MM.1S (cell line): ENCODE measurements at regions not wholly inside any gene's neighbourhood (a gene's known extent, or its start where the extent isn't known, plus 50 kb on each side); places are given as distances from the start of the nearest gene placed in this dataset.

Experiments
- DNase-seq: peaks from one replicate; pipeline ENCODE4 v3.0.0-alpha.2; 2015
- H2AFZ ChIP-seq: fragments of 300-600 bp; sonication (generic); 2 replicates; pipeline ENCODE4 v1.6.0; 2016; ENCODE audit warnings: antibody characterized with exemption, low read length
- H3F3A ChIP-seq: fragments of 300-600 bp; sonication (generic); 2 replicates; pipeline ENCODE4 v1.6.1; 2016; ENCODE audit warnings: mild to moderate bottlenecking, antibody characterized with exemption, low read length, moderate library complexity, mixed read lengths; ENCODE audit not compliant: insufficient read depth
- H3K27ac ChIP-seq: fragments of 300-600 bp; sonication (generic); 2 replicates; pipeline ENCODE4 v1.5.1; 2016; ENCODE audit warnings: mild to moderate bottlenecking, low read length
- H3K27me3 ChIP-seq: fragments of 300-600 bp; sonication (generic); replicated peaks from 2 replicates; pipeline ENCODE4 v1.6.0; 2016; ENCODE audit warnings: low read length; ENCODE audit not compliant: insufficient read depth
- H3K36me3 ChIP-seq: fragments of 300-600 bp; sonication (generic); replicated peaks from 2 replicates; pipeline ENCODE4 v1.6.1; 2016; ENCODE audit warnings: mild to moderate bottlenecking, low read length, mixed read lengths; ENCODE audit not compliant: insufficient read depth
- H3K4me1 ChIP-seq: fragments of 300-600 bp; sonication (generic); 2 replicates; pipeline ENCODE4 v1.6.1; 2016; ENCODE audit warnings: low read length, mixed read lengths
- H3K4me2 ChIP-seq: fragments of 300-600 bp; sonication (generic); 2 replicates; pipeline ENCODE4 v1.6.0; 2016; ENCODE audit warnings: low read depth, low read length
- H3K4me3 ChIP-seq: fragments of 300-600 bp; sonication (generic); 2 replicates; pipeline ENCODE4 v1.5.1; 2016; ENCODE audit warnings: low read length, mixed read lengths
- H3K79me2 ChIP-seq: fragments of 300-600 bp; sonication (generic); 2 replicates; pipeline ENCODE4 v1.6.1; 2016; ENCODE audit warnings: mixed run types, low read length, mixed read lengths
- H3K9ac ChIP-seq: fragments of 300-600 bp; sonication (generic); 2 replicates; pipeline ENCODE4 v1.6.1; 2016; ENCODE audit warnings: low read length, mixed read lengths
- H3K9me2 ChIP-seq: fragments of 300-600 bp; sonication (generic); replicated peaks from 2 replicates; pipeline ENCODE4 v1.6.1; 2016; ENCODE audit warnings: mild to moderate bottlenecking, low read length, mixed read lengths; ENCODE audit not compliant: insufficient read depth
- H3K9me3 ChIP-seq: fragments of 300-600 bp; sonication (generic); replicated peaks from 2 replicates; pipeline ENCODE4 v1.6.1; 2016; ENCODE audit warnings: mild to moderate bottlenecking, low read length, mixed read lengths; ENCODE audit not compliant: insufficient read depth
- H4K20me1 ChIP-seq: fragments of 300-600 bp; sonication (generic); 2 replicates; pipeline ENCODE4 v1.6.1; 2016; ENCODE audit warnings: mild to moderate bottlenecking, low read length, moderate library complexity, mixed read lengths; ENCODE audit not compliant: insufficient read depth
- EZH2 ChIP-seq: fragments of 300-600 bp; sonication (generic); optimal IDR thresholded peaks from 2 replicates; pipeline ENCODE3; 2017; ENCODE audit warnings: low read depth, mild to moderate bottlenecking, antibody characterized with exemption, low read length, mixed read lengths
- EZH2phosphoT487 ChIP-seq: fragments of 300-600 bp; sonication (generic); IDR thresholded peaks from 2 replicates; pipeline ENCODE4 v1.6.1; 2018; ENCODE audit warnings: antibody characterized with exemption, low read length
- TF ChIP-seq, protein P1 (sequence below): fragments of 300-600 bp; sonication (generic); IDR thresholded peaks from 2 replicates; pipeline ENCODE4 v1.5.1; 2016; ENCODE audit warnings: antibody characterized with exemption, low read length, mixed read lengths

DNA sequence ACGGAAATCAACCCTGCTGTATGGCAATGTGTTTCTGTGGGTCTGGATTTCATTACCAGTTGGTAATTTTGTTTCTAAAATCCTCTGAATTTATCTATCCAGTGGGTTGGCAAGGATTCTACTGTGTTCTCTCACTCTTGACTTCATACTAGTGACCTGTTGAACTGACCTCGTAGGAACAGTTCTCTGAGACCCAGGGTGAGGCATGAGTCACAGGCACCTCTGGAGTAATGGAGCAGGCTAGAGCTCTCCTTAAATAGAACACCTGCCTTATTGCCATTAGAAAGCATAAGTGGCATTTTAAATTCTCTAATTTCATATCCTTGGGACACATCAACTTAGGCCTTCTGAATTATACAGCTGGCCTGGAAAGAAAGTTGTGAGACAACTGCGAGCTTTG is 258.3 kb upstream of the NAV3 start:
- DNase-seq: no peak
- no peaks in the 10 kb centered on the region for H4K20me1 ChIP-seq
- H3F3A ChIP-seq: no peaks in the 10 kb centered on the region
- no peak overlapping the region for H3K27ac ChIP-seq
- no peaks in the 10 kb centered on the region for H3K4me1 ChIP-seq
- H3K9me2 ChIP-seq: no peaks in the 10 kb centered on the region
- TF ChIP-seq EZH2phosphoT487 (no peak), EZH2 (no peak)
- TF ChIP-seq, protein P1, sequence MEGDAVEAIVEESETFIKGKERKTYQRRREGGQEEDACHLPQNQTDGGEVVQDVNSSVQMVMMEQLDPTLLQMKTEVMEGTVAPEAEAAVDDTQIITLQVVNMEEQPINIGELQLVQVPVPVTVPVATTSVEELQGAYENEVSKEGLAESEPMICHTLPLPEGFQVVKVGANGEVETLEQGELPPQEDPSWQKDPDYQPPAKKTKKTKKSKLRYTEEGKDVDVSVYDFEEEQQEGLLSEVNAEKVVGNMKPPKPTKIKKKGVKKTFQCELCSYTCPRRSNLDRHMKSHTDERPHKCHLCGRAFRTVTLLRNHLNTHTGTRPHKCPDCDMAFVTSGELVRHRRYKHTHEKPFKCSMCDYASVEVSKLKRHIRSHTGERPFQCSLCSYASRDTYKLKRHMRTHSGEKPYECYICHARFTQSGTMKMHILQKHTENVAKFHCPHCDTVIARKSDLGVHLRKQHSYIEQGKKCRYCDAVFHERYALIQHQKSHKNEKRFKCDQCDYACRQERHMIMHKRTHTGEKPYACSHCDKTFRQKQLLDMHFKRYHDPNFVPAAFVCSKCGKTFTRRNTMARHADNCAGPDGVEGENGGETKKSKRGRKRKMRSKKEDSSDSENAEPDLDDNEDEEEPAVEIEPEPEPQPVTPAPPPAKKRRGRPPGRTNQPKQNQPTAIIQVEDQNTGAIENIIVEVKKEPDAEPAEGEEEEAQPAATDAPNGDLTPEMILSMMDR: no peak
- no peaks in the 10 kb centered on the region for H3K79me2 ChIP-seq
- H3K9ac ChIP-seq: no peak overlapping the region
- no peaks in the 10 kb centered on the region for H3K9me3 ChIP-seq
- no peaks in the 10 kb centered on the region for H3K36me3 ChIP-seq
- no peak overlapping the region for H3K4me3 ChIP-seq
- H2AFZ ChIP-seq: no peak overlapping the region
- H3K27me3 ChIP-seq: no peaks in the 10 kb centered on the region
- H3K4me2 ChIP-seq: no peak overlapping the region

DNA sequence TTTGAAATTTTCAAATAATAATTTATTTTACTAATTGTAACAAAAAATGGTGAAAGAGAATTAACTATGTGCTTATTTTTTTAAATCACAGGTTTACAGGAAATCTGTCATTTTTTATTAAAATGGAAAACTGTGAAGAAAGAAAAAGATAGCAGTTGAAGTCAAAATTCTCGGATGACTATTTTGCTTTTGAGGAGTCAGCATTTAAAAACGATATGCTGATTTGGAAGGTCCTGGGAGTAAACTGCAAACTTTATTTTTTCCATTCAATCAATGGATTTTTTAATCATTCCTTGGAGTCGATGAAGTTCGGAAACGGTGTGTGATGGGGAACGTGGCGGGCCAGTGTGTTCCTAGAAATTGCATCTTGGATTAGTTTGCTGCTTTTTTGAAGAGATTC is 258.9 kb upstream of the NAV3 start:
- Histone ChIP-seq H3K9ac (no peak overlapping the region), H3K4me1 (no peaks in the 10 kb centered on the region), H3K4me2 (no peak overlapping the region), H3K4me3 (no peak overlapping the region), H3K27me3 (no peaks in the 10 kb centered on the region), H4K20me1 (no peaks in the 10 kb centered on the region), H3K9me2 (no peaks in the 10 kb centered on the region), H2AFZ (no peak overlapping the region), H3K79me2 (no peaks in the 10 kb centered on the region), H3K9me3 (no peaks in the 10 kb centered on the region), H3K36me3 (no peaks in the 10 kb centered on the region), H3F3A (no peaks in the 10 kb centered on the region), H3K27ac (no peak overlapping the region)
- DNase-seq: no peak
- no peak for TF ChIP-seq EZH2phosphoT487
- TF ChIP-seq, protein P1: no peak
- TF ChIP-seq EZH2: no peak

DNA sequence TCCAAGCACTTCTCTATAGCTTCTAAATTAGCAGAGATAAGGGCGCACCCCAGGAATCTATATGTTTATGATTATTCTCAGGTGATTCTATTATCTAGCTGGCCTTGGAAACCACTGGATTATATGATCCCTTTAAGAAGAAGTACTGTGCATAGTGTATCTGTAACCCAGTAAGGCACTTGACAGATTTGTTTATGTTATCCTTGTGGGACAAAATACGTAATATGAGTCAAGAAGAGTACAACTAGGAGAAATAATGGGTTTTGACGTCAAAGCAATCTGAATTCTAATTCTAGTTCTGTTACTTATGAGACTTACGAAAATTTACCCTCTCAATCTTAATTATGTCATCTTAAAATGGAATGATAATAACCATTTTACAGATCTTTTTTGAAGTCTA is 259.6 kb upstream of the NAV3 start:
- no peaks in the 10 kb centered on the region for H4K20me1 ChIP-seq
- H3F3A ChIP-seq: no peaks in the 10 kb centered on the region
- H2AFZ ChIP-seq: no peak overlapping the region
- H3K27ac ChIP-seq: no peak overlapping the region
- H3K9me3 ChIP-seq: no peaks in the 10 kb centered on the region
- no peak overlapping the region for H3K4me2 ChIP-seq
- no peaks in the 10 kb centered on the region for H3K4me1 ChIP-seq
- TF ChIP-seq EZH2phosphoT487: no peak
- no peak for TF ChIP-seq EZH2
- TF ChIP-seq, protein P1: no peak
- DNase-seq: no peak
- no peak overlapping the region for H3K9ac ChIP-seq
- H3K9me2 ChIP-seq: no peaks in the 10 kb centered on the region
- H3K27me3 ChIP-seq: no peaks in the 10 kb centered on the region
- H3K79me2 ChIP-seq: no peaks in the 10 kb centered on the region
- H3K36me3 ChIP-seq: no peaks in the 10 kb centered on the region
- no peak overlapping the region for H3K4me3 ChIP-seq

DNA sequence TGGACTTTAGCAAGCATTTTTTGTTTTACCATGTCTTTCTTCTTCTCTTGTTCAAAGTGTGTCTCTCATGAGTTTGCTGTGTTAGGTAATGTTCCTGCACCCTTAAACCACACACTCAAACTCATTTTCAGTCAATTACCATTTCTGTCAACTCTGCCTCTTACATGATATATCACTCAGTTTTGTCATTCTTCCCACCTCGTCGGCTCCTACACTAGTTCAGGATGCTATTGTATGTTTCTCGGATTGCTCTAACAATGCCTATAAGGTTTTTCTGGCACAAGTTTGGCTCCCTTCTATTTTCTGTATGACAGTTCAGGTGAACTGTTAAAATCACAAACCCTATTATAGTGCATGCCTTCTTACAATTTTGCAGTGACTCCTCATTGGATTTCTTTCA is 260.8 kb upstream of the NAV3 start:
- Histone ChIP-seq H3K27me3 (no peaks in the 10 kb centered on the region), H2AFZ (no peak overlapping the region), H3K79me2 (no peaks in the 10 kb centered on the region), H3K9ac (no peak overlapping the region), H3K4me2 (no peak overlapping the region), H3K9me2 (no peaks in the 10 kb centered on the region), H3K9me3 (no peaks in the 10 kb centered on the region), H3K4me1 (no peaks in the 10 kb centered on the region), H3K27ac (no peak overlapping the region), H3K4me3 (no peak overlapping the region), H4K20me1 (no peaks in the 10 kb centered on the region), H3F3A (no peaks in the 10 kb centered on the region), H3K36me3 (no peaks in the 10 kb centered on the region)
- DNase-seq: no peak
- TF ChIP-seq EZH2: no peak
- TF ChIP-seq EZH2phosphoT487: no peak
- TF ChIP-seq, protein P1: no peak
